ENCODE measurements at regions not wholly inside any gene's neighbourhood (a gene's known extent, or its start where the extent isn't known, plus 50 kb on each side); places are given as distances from the start of the nearest gene placed in this dataset.

- TF ChIP-seq CTCF (IDR thresholded peaks at IDR 0.05; ENCODE audit: poor library complexity) (no peak), EZH2phosphoT487 (IDR thresholded peaks at IDR 0.05; ENCODE audit: low read depth, severe bottlenecking, unreplicated experiment) (no peak), EZH2 (IDR thresholded peaks at IDR 0.05; ENCODE audit: borderline replicate concordance) (no peak)
These were observed 83.9 kb upstream of the STT3B start for GRCh38 chr3:31448882-31449243.
